H1 (cell line): ENCODE measurements at regions not wholly inside any gene's neighbourhood (a gene's known extent, or its start where the extent isn't known, plus 50 kb on each side); places are given as distances from the start of the nearest gene placed in this dataset.

Experiments used
- CTCF ChIA-PET: fragments of 300-600 bp; sonication (Branson Sonifier 250); formaldehyde crosslinking; loops from one replicate; lab custom pipeline; 2021; ENCODE audit not compliant: partially characterized antibody; lab: Charles Lee
- POLR2A ChIA-PET: fragments of 300-600 bp; sonication (Branson Sonifier 250); formaldehyde crosslinking; loops from one replicate; lab custom pipeline; 2021; ENCODE audit warnings: inconsistent platforms; ENCODE audit not compliant: partially characterized antibody; lab: Charles Lee
- DNase-seq, 2 experiments: peaks; one replicate each; pipeline versions ENCODE4 v3.0.0 to v3.0.0-alpha.2; 2010 to 2022; ENCODE audit warnings: low spot score in 2 of 2, low read depth in 1 of 2, mixed read lengths in 1 of 2
- FAIRE-seq: peaks from 2 replicates; lab custom pipeline; 2011; peaks lifted over from hg19 to GRCh38; lab: Jason Lieb, UNC
- H2AFZ ChIP-seq: 2 replicates; pipeline ENCODE4 v1.8.1; 2012; ENCODE audit warnings: low read length, inconsistent platforms
- H2AK5ac ChIP-seq: 2 replicates; pipeline ENCODE4 v1.6.1; 2013; ENCODE audit warnings: low read depth, low read length
- H2BK120ac ChIP-seq: replicated peaks from 2 replicates; pipeline ENCODE3; 2013; ENCODE audit warnings: low read depth, low read length, inconsistent platforms
- H2BK12ac ChIP-seq: 2 replicates; pipeline ENCODE4 v1.6.1; 2013; ENCODE audit warnings: low read depth, low read length
- H2BK15ac ChIP-seq: 2 replicates; pipeline ENCODE4 v1.6.1; 2013; ENCODE audit warnings: low read length
- H2BK20ac ChIP-seq: 2 replicates; pipeline ENCODE4 v1.6.1; 2013; ENCODE audit warnings: low read length
- H2BK5ac ChIP-seq: 2 replicates; pipeline ENCODE4 v1.6.1; 2013; ENCODE audit warnings: low read depth, low read length
- H3K14ac ChIP-seq: 2 replicates; pipeline ENCODE4 v1.6.1; 2013; ENCODE audit warnings: inconsistent platforms; ENCODE audit not compliant: insufficient read length
- H3K18ac ChIP-seq: 2 replicates; pipeline ENCODE4 v1.6.1; 2013; ENCODE audit warnings: low read length; ENCODE audit errors: extremely low read depth
- H3K23ac ChIP-seq: 2 replicates; pipeline ENCODE4 v1.6.1; 2013; ENCODE audit warnings: inconsistent platforms; ENCODE audit not compliant: insufficient read length
- H3K23me2 ChIP-seq: 2 replicates; pipeline ENCODE4 v1.6.1; 2013; ENCODE audit warnings: low read depth, low read length
- H3K27ac ChIP-seq: 2 replicates; pipeline ENCODE4 v1.6.1; 2011; ENCODE audit warnings: low read depth, low read length, inconsistent platforms
- H3K27me3 ChIP-seq, 4 experiments: replicated peaks in 1 of 4; 1 replicate in 1 of 4; 2 replicates in 3 of 4; pipeline versions ENCODE4 v1.6.1 to v1.8.1; 2011 to 2013; ENCODE audit warnings: low read length in 3 of 4, mild to moderate bottlenecking in 3 of 4, inconsistent platforms in 2 of 4, mixed read lengths in 2 of 4, moderate library complexity in 1 of 4; ENCODE audit not compliant: control insufficient read depth in 3 of 4, insufficient read depth in 3 of 4; ENCODE audit errors: extremely low read depth in 1 of 4
- H3K36me3 ChIP-seq, 4 experiments: 2 replicates each; pipeline versions ENCODE4 v1.6.1 to v1.8.1; 2011 to 2013; ENCODE audit warnings: mild to moderate bottlenecking in 4 of 4, low read length in 3 of 4, moderate library complexity in 2 of 4, control low read depth in 1 of 4, inconsistent platforms in 1 of 4; ENCODE audit not compliant: insufficient read depth in 4 of 4, control insufficient read depth in 2 of 4
- H3K4ac ChIP-seq: replicated peaks from 2 replicates; pipeline ENCODE3; 2013; ENCODE audit warnings: low read length, low read depth, mixed read lengths, inconsistent platforms; ENCODE audit not compliant: insufficient read length
- H3K4me1 ChIP-seq, 4 experiments: replicated peaks in 1 of 4; 1 replicate in 1 of 4; 2 replicates in 3 of 4; pipeline versions ENCODE4 v1.6.1 to v1.8.1; 2011 to 2013; ENCODE audit warnings: low read length in 3 of 4, inconsistent platforms in 2 of 4, mixed read lengths in 1 of 4; ENCODE audit not compliant: insufficient read depth in 4 of 4, control insufficient read depth in 3 of 4
- H3K4me2 ChIP-seq, 2 experiments: 2 replicates each; pipeline versions ENCODE4 v1.6.1 to v1.8.1; 2011 to 2013; ENCODE audit warnings: low read depth in 2 of 2, low read length in 2 of 2, control low read depth in 1 of 2, inconsistent platforms in 1 of 2, mild to moderate bottlenecking in 1 of 2; ENCODE audit not compliant: insufficient read depth in 1 of 2
- H3K4me3 ChIP-seq, 4 experiments: fragments of 200-600, 300-600 bp in 1 of 4; sonication (generic), shearing (Covaris generic), sonication (Bioruptor Twin) in 1 of 4; 2 replicates each; pipeline versions ENCODE4 v1.5.1 to v1.8.1; 2011 to 2016; ENCODE audit warnings: low read length in 4 of 4, low read depth in 3 of 4, control low read depth in 2 of 4, inconsistent platforms in 2 of 4, mild to moderate bottlenecking in 2 of 4, mixed read lengths in 1 of 4, moderate library complexity in 1 of 4; ENCODE audit not compliant: insufficient read depth in 2 of 4; ENCODE audit errors: extremely low read depth in 1 of 4
- H3K56ac ChIP-seq: replicated peaks from 2 replicates; pipeline ENCODE3; 2013; ENCODE audit warnings: low read depth, mild to moderate bottlenecking, mixed read lengths, low read length, inconsistent platforms; ENCODE audit not compliant: insufficient read length
- H3K79me1 ChIP-seq: 2 replicates; pipeline ENCODE4 v1.6.1; 2013; ENCODE audit warnings: low read depth, low read length, control low read depth
- H3K79me2 ChIP-seq, 2 experiments: 2 replicates each; pipeline versions ENCODE4 v1.6.1 to v1.8.1; 2012 to 2013; ENCODE audit warnings: low read length in 2 of 2, mild to moderate bottlenecking in 2 of 2, inconsistent platforms in 1 of 2; ENCODE audit not compliant: insufficient read depth in 2 of 2, control insufficient read depth in 1 of 2
- H3K9ac ChIP-seq, 4 experiments: replicated peaks in 1 of 4; 1 replicate in 1 of 4; 2 replicates in 3 of 4; pipeline versions ENCODE4 v1.6.1 to v1.8.1; 2011 to 2013; ENCODE audit warnings: low read depth in 3 of 4, low read length in 3 of 4, control low read depth in 2 of 4, mild to moderate bottlenecking in 2 of 4, moderate library complexity in 2 of 4, inconsistent platforms in 1 of 4; ENCODE audit errors: extremely low read depth in 1 of 4
- H3K9me3 ChIP-seq, 2 experiments: 2 replicates each; pipeline versions ENCODE4 v1.6.1 to v1.8.1; 2012 to 2013; ENCODE audit warnings: mild to moderate bottlenecking in 2 of 2, moderate library complexity in 2 of 2, control low read depth in 1 of 2, inconsistent platforms in 1 of 2, low read depth in 1 of 2, low read length in 1 of 2, mixed read lengths in 1 of 2; ENCODE audit not compliant: insufficient read depth in 2 of 2
- H4K20me1 ChIP-seq, 2 experiments: replicated peaks in 1 of 2; 2 replicates each; pipeline versions ENCODE3 to v1.8.1; 2011 to 2013; ENCODE audit warnings: inconsistent platforms in 2 of 2, low read length in 2 of 2, mild to moderate bottlenecking in 1 of 2; ENCODE audit not compliant: insufficient read depth in 2 of 2, control insufficient read depth in 1 of 2
- H4K5ac ChIP-seq: 2 replicates; pipeline ENCODE4 v1.6.1; 2013; ENCODE audit warnings: low read length, low read depth, mixed read lengths, inconsistent platforms; ENCODE audit not compliant: insufficient read length
- H4K8ac ChIP-seq: 2 replicates; pipeline ENCODE4 v1.8.0; 2013; ENCODE audit warnings: mild to moderate bottlenecking, moderate library complexity, low read length, inconsistent platforms; ENCODE audit not compliant: insufficient read depth; ENCODE audit errors: extremely low read depth
- H4K91ac ChIP-seq: replicated peaks from 2 replicates; pipeline ENCODE3; 2013; ENCODE audit warnings: low read length, mixed read lengths, inconsistent platforms; ENCODE audit not compliant: insufficient read length
- CEBPB ChIP-seq: IDR thresholded peaks from 2 replicates; pipeline ENCODE4 v1.6.1; 2012; ENCODE audit warnings: low read depth, low read length
- KDM4A ChIP-seq: IDR thresholded peaks from one replicate; pipeline ENCODE4 v1.7.1; 2012; ENCODE audit warnings: low read depth, mild to moderate bottlenecking, moderate library complexity, low read length, inconsistent platforms; ENCODE audit not compliant: severe bottlenecking
- PHF8 ChIP-seq: fragments of 200-600 bp; sonication (generic); conservative IDR thresholded peaks from 2 replicates; pipeline ENCODE4 v1.7.1; 2012; ENCODE audit warnings: low read depth, mild to moderate bottlenecking, inconsistent platforms, low read length, moderate library complexity
- POLR2AphosphoS5 ChIP-seq: IDR thresholded peaks from 2 replicates; pipeline ENCODE4 v1.6.1; 2011; ENCODE audit warnings: low read depth, low read length
- RNF2 ChIP-seq: fragments of 200-900, 300-1000 bp; sonication (generic); IDR thresholded peaks from 2 replicates; pipeline ENCODE4 v1.7.1; 2016; ENCODE audit warnings: borderline replicate concordance, low read depth, mild to moderate bottlenecking, antibody characterized with exemption, low read length; ENCODE audit not compliant: poor library complexity, severe bottlenecking; ENCODE audit errors: missing control alignments
- SRF ChIP-seq: IDR thresholded peaks from 2 replicates; pipeline ENCODE4 v1.6.1; 2011; ENCODE audit warnings: mild to moderate bottlenecking, low read depth, low read length, moderate library complexity
- TAF7 ChIP-seq: optimal IDR thresholded peaks from 2 replicates; pipeline ENCODE3; 2011; ENCODE audit warnings: low read depth, mild to moderate bottlenecking, inconsistent platforms, low read length, moderate library complexity, borderline replicate concordance
- TEAD4 ChIP-seq: IDR thresholded peaks from 2 replicates; pipeline ENCODE4 v1.6.1; 2012; ENCODE audit warnings: low read depth, low read length, inconsistent platforms, mixed read lengths
- WGBS, 2 experiments: shearing (Covaris generic) in 1 of 2; methylation state at CpG; one replicate each; pipeline versions ENCODE4 v1.1.6 to v1.1.7; 2013 to 2015; ENCODE audit warnings: low lambda C conversion rate in 2 of 2, mixed read lengths in 2 of 2, inconsistent platforms in 1 of 2, low coverage in 1 of 2, missing lambda C conversion rate in 1 of 2; ENCODE audit not compliant: insufficient replicate concordance in 2 of 2, insufficient coverage in 1 of 2, insufficient read length in 1 of 2; ENCODE audit errors: extremely low coverage in 1 of 2, missing lambda C conversion rate in 1 of 2; 5-methylcytosine and 5-hydroxymethylcytosine counted together

- Histone ChIP-seq H3K9ac (no peak overlapping the region), H4K8ac (no peak overlapping the region), H2BK12ac (no peak overlapping the region), H3K36me3 (no peaks in the 10 kb centered on the region), H2AK5ac (no peak overlapping the region), H3K4ac (no peak overlapping the region), H3K27ac (no peak overlapping the region), H2BK120ac (no peak overlapping the region), H3K23me2 (no peaks in the 10 kb centered on the region), H3K79me2 (no peaks in the 10 kb centered on the region), H4K5ac (no peak overlapping the region), H3K4me2 (no peak overlapping the region), H4K91ac (no peak overlapping the region), H3K18ac (no peak overlapping the region), H4K20me1 (no peaks in the 10 kb centered on the region), H3K56ac (no peak overlapping the region), H2BK20ac (no peak overlapping the region), H3K9me3 (no peaks in the 10 kb centered on the region), H3K79me1 (no peaks in the 10 kb centered on the region), H2BK5ac (no peak overlapping the region), H3K23ac (no peak overlapping the region), H2BK15ac (no peak overlapping the region), H3K4me3 (no peak overlapping the region), H3K4me1 (no peaks in the 10 kb centered on the region; a peak in 1 of 7 replicates), H3K27me3 (no peaks in the 10 kb centered on the region), H2AFZ (no peak overlapping the region), H3K14ac (no peak overlapping the region)
- WGBS, 2 experiments: 91% methylated on average over 4 of the region's 4 CpGs; no CpG with 5 or more reads in 1 of the 2 experiments
- ChIA-PET CTCF (no interaction called here), POLR2A (no interaction called here)
- no peak for TF ChIP-seq TEAD4
- no peak for TF ChIP-seq PHF8
- TF ChIP-seq KDM4A: no peak
- TF ChIP-seq RNF2: no peak
- TF ChIP-seq TAF7: no peak
- no peak for TF ChIP-seq CEBPB
- no peak for TF ChIP-seq POLR2AphosphoS5
- no peak for TF ChIP-seq SRF
- FAIRE-seq: no peak
- DNase-seq: no peak
These were observed 208.1 kb downstream of the TRIML1 start for GRCh38 chr4:188347339-188347738.
